Lung (tissue), 11 donors: ENCODE measurements at regions not wholly inside any gene's neighbourhood (a gene's known extent, or its start where the extent isn't known, plus 50 kb on each side); places are given as distances from the start of the nearest gene placed in this dataset.
A peak's percentile ranks its signal among the peaks of the same experiment; 100 is the strongest.

ENCODE experiments used
- ATAC-seq: fragments of 200-7000 bp; cut with Tn5 transposase; one replicate; pipeline ENCODE4 v1.9.1; 2020; ENCODE audit warnings: moderate number of reproducible peaks; ENCODE audit not compliant: insufficient read depth, low FRiP score
- DNase-seq, 3 donors: peaks; one replicate each; pipeline ENCODE4 v3.0.0-alpha.2; 2013 to 2017
- H3K27ac ChIP-seq, 2 donors: one replicate each; pipeline ENCODE4 v1.5.1; 2013; ENCODE audit warnings: mild to moderate bottlenecking in 2 of 2, moderate library complexity in 2 of 2, control low read depth in 1 of 2, inconsistent platforms in 1 of 2, low read depth in 1 of 2, low read length in 1 of 2
- H3K27me3 ChIP-seq, 3 donors: one replicate each; pipeline ENCODE4 v1.5.1; 2013; ENCODE audit warnings: low read length in 2 of 3; ENCODE audit not compliant: control insufficient read depth in 3 of 3, insufficient read depth in 3 of 3
- H3K36me3 ChIP-seq, 4 donors: one replicate each; pipeline ENCODE4 v1.5.1; 2013; ENCODE audit warnings: low read length in 4 of 4, mild to moderate bottlenecking in 1 of 4, moderate library complexity in 1 of 4; ENCODE audit not compliant: control insufficient read depth in 4 of 4, insufficient read depth in 4 of 4
- H3K4me1 ChIP-seq, 5 donors: one replicate each; pipeline ENCODE4 v1.5.1; 2013; ENCODE audit warnings: low read length in 5 of 5, mild to moderate bottlenecking in 2 of 5, moderate library complexity in 1 of 5; ENCODE audit not compliant: control insufficient read depth in 5 of 5, insufficient read depth in 5 of 5
- H3K4me3 ChIP-seq: one replicate; pipeline ENCODE4 v1.5.1; 2013; ENCODE audit warnings: mild to moderate bottlenecking, control low read depth, moderate library complexity
- H3K9ac ChIP-seq, 2 donors: one replicate each; pipeline ENCODE4 v1.5.1; 2013; ENCODE audit warnings: low read length in 2 of 2, control low read depth in 1 of 2; ENCODE audit not compliant: insufficient read depth in 1 of 2
- H3K9me3 ChIP-seq, 4 donors: one replicate each; pipeline ENCODE4 v1.5.1; 2013; ENCODE audit warnings: low read length in 3 of 4, mild to moderate bottlenecking in 1 of 4, moderate library complexity in 1 of 4; ENCODE audit not compliant: control insufficient read depth in 4 of 4, insufficient read depth in 3 of 4
- CTCF ChIP-seq: IDR thresholded peaks from 2 replicates; pipeline ENCODE4 v1.5.1; 2012; ENCODE audit warnings: mild to moderate bottlenecking; ENCODE audit errors: control extremely low read depth, extremely low read depth
- WGBS, 2 donors: extraction: QIAGEN DNeasy Blood & Tissue Kit; methylation state at CpG; one replicate each; pipeline ENCODE4 v1.1.7; 2013; 5-methylcytosine and 5-hydroxymethylcytosine counted together
- donor health status: control.
- donor health status: control.
- donor health status: Bipolar disorder and iron deficiency.
- donor health status: healthy.
- donor health status: DM: yes; HTN: yes; CAD: no.

GRCh38 chr2:144063602-144064001, 456.3 kb downstream of the ZEB2 start:
- TF ChIP-seq CTCF: no peak
- 70 to 80% methylated on average over 1 of the region's 1 CpG for WGBS, 2 donors
- Histone ChIP-seq H3K9me3 (no peaks in the 10 kb centered on the region), H3K27ac (no peak overlapping the region), H3K9ac (no peak overlapping the region), H3K4me1 (no peaks in the 10 kb centered on the region), H3K4me3 (no peak overlapping the region), H3K36me3 (no peaks in the 10 kb centered on the region), H3K27me3 (no peaks in the 10 kb centered on the region)
- no peak for ATAC-seq
- no peak for DNase-seq

- WGBS, 2 donors: 78 to 85% methylated on average over 1 of the region's 1 CpG
- peaks cover 0 to 6% (median 1%) of the 10 kb centered on the region in 5 donors for H3K4me1 ChIP-seq
- DNase-seq (peak in 2 of 3 donors; percentile 37 to 60), ATAC-seq (no peak)
- H3K9me3 ChIP-seq: no peaks in the 10 kb centered on the region
- H3K36me3 ChIP-seq: no peaks in the 10 kb centered on the region
- no peak overlapping the region for H3K27ac ChIP-seq
- no peak overlapping the region for H3K9ac ChIP-seq
- no peak overlapping the region for H3K4me3 ChIP-seq
- no peak for TF ChIP-seq CTCF
- H3K27me3 ChIP-seq: no peaks in the 10 kb centered on the region
Observed at GRCh38 chr2:144054911-144055310, 465.0 kb downstream of the ZEB2 start.

- H3K36me3 ChIP-seq: no peaks in the 10 kb centered on the region
- no peak for TF ChIP-seq CTCF
- no peak for ATAC-seq
- no peak overlapping the region for H3K4me3 ChIP-seq
- 78 to 89% methylated on average over 4 of the region's 4 CpGs for WGBS, 2 donors
- H3K9me3 ChIP-seq: no peaks in the 10 kb centered on the region
- no peak overlapping the region for H3K27ac ChIP-seq
- peaks cover 0 to 10% (median 2%) of the 10 kb centered on the region in 5 donors for H3K4me1 ChIP-seq
- H3K9ac ChIP-seq: no peak overlapping the region
- no peaks in the 10 kb centered on the region for H3K27me3 ChIP-seq
- no peak for DNase-seq
Observed at GRCh38 chr2:144052083-144052482, 467.8 kb downstream of the ZEB2 start.

- Histone ChIP-seq H3K9me3 (no peaks in the 10 kb centered on the region), H3K36me3 (no peaks in the 10 kb centered on the region), H3K27ac (no peak overlapping the region), H3K4me1 (peaks cover 0 to 6% (median 0%) of the 10 kb centered on the region in 5 donors), H3K4me3 (no peak overlapping the region), H3K27me3 (no peaks in the 10 kb centered on the region), H3K9ac (no peak overlapping the region)
- ATAC-seq (no peak), DNase-seq (no peak)
- 78 to 87% methylated on average over 3 of the region's 3 CpGs for WGBS, 2 donors
- TF ChIP-seq CTCF: no peak
Observed at GRCh38 chr2:144049137-144049536, 470.8 kb downstream of the ZEB2 start.
